ENCODE measurements at regions not wholly inside any gene's neighbourhood (a gene's known extent, or its start where the extent isn't known, plus 50 kb on each side); places are given as distances from the start of the nearest gene placed in this dataset.

- TF ChIP-seq POLR2A (IDR thresholded peaks at IDR 0.05) = no peak
- no peak for TF ChIP-seq CTCF (IDR thresholded peaks at IDR 0.05 in 8 of 11, conservative IDR thresholded peaks at IDR 0.05 in 3 of 11)
- TF ChIP-seq POLR2AphosphoS5 (IDR thresholded peaks at IDR 0.05) = no peak
- H3K4me3 ChIP-seq = no peak overlapping the region
- no peaks in the 10 kb centered on the region for H3K36me3 ChIP-seq
- intact Hi-C loops (cut with DNase I; ENCODE audit: low total_unique reads) = no loop called here
- H3K4me1 ChIP-seq = peaks cover 4 to 51% (median 30%) of the 10 kb centered on the region in 6 donors
- 32 to 48% (median 44%) methylated on average over 3 of the region's 3 CpGs for WGBS, 5 donors
- no peak for DNase-seq
- H3K9me3 ChIP-seq = no peaks in the 10 kb centered on the region
- H3K27ac ChIP-seq = no peak overlapping the region
- no peaks in the 10 kb centered on the region for H3K27me3 ChIP-seq (replicated peaks in 1 of 7)
Observed at GRCh38 chr1:221075911-221076310, 196.7 kb downstream of the HLX start.

- no peak for DNase-seq
- intact Hi-C loops (cut with DNase I; ENCODE audit: low total_unique reads) = no loop called here
- Histone ChIP-seq H3K9me3 (no peaks in the 10 kb centered on the region), H3K36me3 (no peaks in the 10 kb centered on the region), H3K27ac (no peak overlapping the region), H3K4me3 (no peak overlapping the region), H3K27me3 (replicated peaks in 1 of 7) (no peaks in the 10 kb centered on the region), H3K4me1 (peaks cover 4 to 46% (median 28%) of the 10 kb centered on the region in 6 donors)
- 82 to 92% (median 87%) methylated on average over 3 of the region's 3 CpGs for WGBS, 5 donors
- TF ChIP-seq POLR2A (IDR thresholded peaks at IDR 0.05) = no peak
Observed at GRCh38 chr1:221076391-221076811, 197.2 kb downstream of the HLX start.

GRCh38 chr1:221078260-221078965, 199.2 kb downstream of the HLX start:
- peaks cover 0 to 27% (median 16%) of the 10 kb centered on the region in 6 donors for H3K4me1 ChIP-seq
- H3K27ac ChIP-seq = no peak overlapping the region
- no peak overlapping the region for H3K4me3 ChIP-seq
- WGBS, 5 donors = 77 to 100% (median 95%) methylated on average over 1 of the region's 1 CpG
- H3K9me3 ChIP-seq = no peaks in the 10 kb centered on the region
- intact Hi-C loops (cut with DNase I; ENCODE audit: low total_unique reads) = no loop called here
- no peaks in the 10 kb centered on the region for H3K36me3 ChIP-seq
- TF ChIP-seq POLR2AphosphoS5 (IDR thresholded peaks at IDR 0.05) (no peak), CTCF (IDR thresholded peaks at IDR 0.05 in 8 of 11, conservative IDR thresholded peaks at IDR 0.05 in 3 of 11) (no peak), POLR2A (IDR thresholded peaks at IDR 0.05) (no peak)
- no peak for DNase-seq
- H3K27me3 ChIP-seq (replicated peaks in 1 of 7) = no peaks in the 10 kb centered on the region

GRCh38 chr1:221083902-221084301, 204.7 kb downstream of the HLX start:
- 79 to 92% (median 83%) methylated on average over 1 of the region's 1 CpG for WGBS, 5 donors
- H3K36me3 ChIP-seq = no peaks in the 10 kb centered on the region
- H3K4me1 ChIP-seq = peaks cover 0 to 16% (median 2%) of the 10 kb centered on the region in 6 donors
- intact Hi-C loops (cut with DNase I; ENCODE audit: low total_unique reads) = no loop called here
- no peak for DNase-seq
- no peak overlapping the region for H3K4me3 ChIP-seq
- H3K9me3 ChIP-seq = no peaks in the 10 kb centered on the region
- no peak for TF ChIP-seq CTCF (IDR thresholded peaks at IDR 0.05 in 8 of 11, conservative IDR thresholded peaks at IDR 0.05 in 3 of 11)
- H3K27ac ChIP-seq = no peak overlapping the region
- no peaks in the 10 kb centered on the region for H3K27me3 ChIP-seq (replicated peaks in 1 of 7)

Data from spleen (tissue), 11 donors.